K562 (cell line): ENCODE measurements at regions not wholly inside any gene's neighbourhood (a gene's known extent, or its start where the extent isn't known, plus 50 kb on each side); places are given as distances from the start of the nearest gene placed in this dataset.
A peak's percentile ranks its signal among the peaks of the same experiment; 100 is the strongest.

Experiments
- ATAC-seq: fragments of 200-7000 bp; cut with Tn5 transposase; 3 replicates; pipeline ENCODE4 v1.9.1; 2020; ENCODE audit warnings: moderate library complexity
- BruUV-seq: library from RNA; stranded (reverse); fragments of 400-500 nt; replicated peaks from 2 replicates; lab custom pipeline; 2021; lab: Mats Ljungman, UMichigan
- CTCF ChIA-PET: fragments of 300-600 bp; formaldehyde crosslinking; extraction: SDS; loops from one replicate; lab custom pipeline; 2021; ENCODE audit warnings: low intra/inter-chr PET ratio; lab: Yijun Ruan, JAX
- POLR2A ChIA-PET: fragments of 300-600, 350-650 bp; sonication (Branson Sonifier 250); formaldehyde crosslinking; extraction: SDS; loops from one replicate; lab custom pipeline; 2021; ENCODE audit warnings: antibody characterized with exemption, inconsistent platforms; lab: Yijun Ruan, JAX
- DNase-seq, 4 experiments: peaks; one replicate each; pipeline versions ENCODE4 v3.0.0 to v3.0.0-alpha.2; 2011 to 2018; ENCODE audit warnings: low spot score in 3 of 4, mixed read lengths in 3 of 4; ENCODE audit errors: extremely low read depth in 1 of 4
- FAIRE-seq: peaks from 2 replicates; lab custom pipeline; 2011; peaks lifted over from hg19 to GRCh38; lab: Jason Lieb, UNC
- H2AFZ ChIP-seq: 2 replicates; pipeline ENCODE4 v1.6.0; 2011; ENCODE audit warnings: low read depth, low read length, control low read depth, inconsistent platforms
- H3K27ac ChIP-seq: fragments of 200-600 bp; 3 replicates; pipeline ENCODE4 v1.8.0; 2011; ENCODE audit warnings: low read depth, mild to moderate bottlenecking, control low read depth, inconsistent platforms, low read length, moderate library complexity, mixed read lengths; ENCODE audit errors: extremely low read depth
- H3K27me3 ChIP-seq, 2 experiments: fragments of 300-600 bp in 1 of 2; 2 replicates in 1 of 2; 3 replicates in 1 of 2; pipeline versions ENCODE4 v1.6.0 to v1.8.0; 2011; ENCODE audit warnings: inconsistent platforms in 2 of 2, low read length in 2 of 2, mild to moderate bottlenecking in 1 of 2, mixed read lengths in 1 of 2, moderate library complexity in 1 of 2; ENCODE audit not compliant: control insufficient read depth in 2 of 2, insufficient read depth in 2 of 2
- H3K36me3 ChIP-seq: fragments of 300-600 bp; 3 replicates; pipeline ENCODE4 v1.8.0; 2011; ENCODE audit warnings: mild to moderate bottlenecking, low read length, inconsistent platforms; ENCODE audit not compliant: control insufficient read depth, insufficient read depth
- H3K4me1 ChIP-seq, 2 experiments: fragments of 200-600 bp in 1 of 2; replicated peaks in 1 of 2; 2 replicates in 1 of 2; 3 replicates in 1 of 2; pipeline versions ENCODE4 v1.5.1 to v1.8.0; 2011; ENCODE audit warnings: inconsistent platforms in 2 of 2, low read length in 2 of 2, mild to moderate bottlenecking in 1 of 2, mixed read lengths in 1 of 2, moderate library complexity in 1 of 2; ENCODE audit not compliant: control insufficient read depth in 2 of 2, insufficient read depth in 2 of 2
- H3K4me2 ChIP-seq: 2 replicates; pipeline ENCODE4 v1.6.1; 2011; ENCODE audit warnings: low read length, control low read depth, inconsistent platforms, mixed read lengths; ENCODE audit not compliant: insufficient read depth
- H3K4me3 ChIP-seq: fragments of 200-600 bp; sonication (generic), shearing (Covaris generic); 2 replicates; pipeline ENCODE4 v1.5.1; 2016; ENCODE audit warnings: control low read depth, inconsistent platforms
- H3K79me2 ChIP-seq: fragments of 200-600 bp; 3 replicates; pipeline ENCODE4 v1.8.0; 2011; ENCODE audit warnings: low read length, inconsistent platforms; ENCODE audit not compliant: control insufficient read depth, insufficient read depth
- H3K9ac ChIP-seq, 2 experiments: 2 replicates each; pipeline versions ENCODE4 v1.6.0 to v1.6.1; 2011; ENCODE audit warnings: low read depth in 2 of 2, low read length in 2 of 2, control low read depth in 1 of 2, inconsistent platforms in 1 of 2, mild to moderate bottlenecking in 1 of 2, mixed read lengths in 1 of 2; ENCODE audit not compliant: insufficient read depth in 1 of 2
- H3K9me1 ChIP-seq: one replicate; pipeline ENCODE4 v1.6.0; 2011; ENCODE audit warnings: inconsistent platforms, mild to moderate bottlenecking, low read length, moderate library complexity; ENCODE audit not compliant: control insufficient read depth, insufficient read depth
- H3K9me3 ChIP-seq: replicated peaks from 2 replicates; pipeline ENCODE4 v1.5.1; 2011; ENCODE audit warnings: low read depth, low read length, inconsistent platforms; ENCODE audit not compliant: control insufficient read depth, insufficient read depth
- H4K20me1 ChIP-seq: replicated peaks from 2 replicates; pipeline ENCODE4 v1.6.1; 2011; ENCODE audit warnings: low read length, inconsistent platforms, mixed read lengths; ENCODE audit not compliant: control insufficient read depth, insufficient read depth
- C11orf30 ChIP-seq: fragments of 450-650 bp; IDR thresholded peaks from 2 replicates; pipeline ENCODE4 v1.6.1; 2016; ENCODE audit warnings: low read depth, mild to moderate bottlenecking
- MAFG ChIP-seq: fragments of 450-650 bp; conservative IDR thresholded peaks from 2 replicates; pipeline ENCODE4 v1.6.1; 2016; ENCODE audit warnings: missing genetic modification characterization, missing compliant biosample characterization
- NFE2 ChIP-seq: IDR thresholded peaks from 2 replicates; pipeline ENCODE4 v1.6.1; 2014; ENCODE audit warnings: antibody characterized with exemption, low read depth
- NUFIP1 ChIP-seq: fragments of 450-650 bp; IDR thresholded peaks from 2 replicates; pipeline ENCODE4 v1.6.1; 2018; ENCODE audit not compliant: partially characterized antibody
- SNIP1 ChIP-seq: fragments of 450-650 bp; IDR thresholded peaks from 2 replicates; pipeline ENCODE4 v1.7.1; 2017; ENCODE audit warnings: low read depth, mild to moderate bottlenecking
- ZBTB43 ChIP-seq: sonication (generic); formaldehyde crosslinking; IDR thresholded peaks from 2 replicates; pipeline ENCODE4 v1.8.0; 2023; ENCODE audit warnings: mild to moderate bottlenecking, missing genetic modification reagents
- ZNF316 ChIP-seq: fragments of 450-650 bp; IDR thresholded peaks from 2 replicates; pipeline ENCODE4 v1.6.1; 2016
- ZNF584 ChIP-seq: fragments of 200-800 bp; sonication (Bioruptor generic); IDR thresholded peaks from 2 replicates; pipeline ENCODE4 v1.6.1; 2016; ENCODE audit warnings: low read depth, mild to moderate bottlenecking, missing genetic modification characterization, missing compliant biosample characterization
- WGBS: fragments of 100-300 bp; shearing (Covaris generic); methylation state at CpG from one replicate; pipeline ENCODE4 v1.1.6; 2016; ENCODE audit warnings: low coverage, mixed read lengths; ENCODE audit not compliant: insufficient coverage; ENCODE audit errors: missing lambda C conversion rate; 5-methylcytosine and 5-hydroxymethylcytosine counted together
- in situ Hi-C: fragments of 300-500 bp; cut with MboI; formaldehyde crosslinking; loops from 4 replicates; pipeline ENCODE4 v1.15.0; 2018; ENCODE audit warnings: inconsistent platforms, mixed read lengths
- intact Hi-C: fragments of 100-400 bp; cut with micrococcal nuclease; formaldehyde crosslinking; loops from 2 replicates; pipeline ENCODE4 v1.14.2; 2022

GRCh38 chr10:47067949-47068940 is 157.0 kb downstream of the PTPN20 start (continued):
- TF ChIP-seq SNIP1: no peak

- no peaks in the 10 kb centered on the region for H3K4me1 ChIP-seq
- H3K9ac ChIP-seq: no peak overlapping the region
- peaks cover 0 to 14% of the 10 kb centered on the region in 2 experiments; a peak in 3 of 5 replicates for H3K27me3 ChIP-seq
- FAIRE-seq: no peak
- 7% methylated on average over 3 of the region's 3 CpGs for WGBS
- H2AFZ ChIP-seq: no peak overlapping the region
- in situ Hi-C loops (no loop called here), intact Hi-C loops (no loop called here)
- H4K20me1 ChIP-seq: no peaks in the 10 kb centered on the region
- POLR2A ChIA-PET: interaction anchor here (0.6 to 1.3 kb wide), 3 partner anchors 14 to 1552 kb away, joined by 3 read pairs; no protein-coding TSS in a partner anchor
- TF ChIP-seq ZNF316 (peak; percentile 60), ZNF584 (CRISPR knock-in tag) (no peak), NFE2 (peak; percentile 33; the same call in 1 of the 2 replicates), C11orf30 (peak; percentile 42; the same call in 1 of the 2 replicates), MAFG (tag) (peak; percentile 59), NUFIP1 (no peak), ZBTB43 (CRISPR knock-in tag) (no peak)
- H3K4me2 ChIP-seq: no peak overlapping the region
- no peak overlapping the region for H3K27ac ChIP-seq
- no TSS peak for BruUV-seq
- DNase-seq: no peak
- no peaks in the 10 kb centered on the region for H3K9me3 ChIP-seq
- CTCF ChIA-PET: no interaction called here
- H3K9me1 ChIP-seq: no peaks in the 10 kb centered on the region
- no peaks in the 10 kb centered on the region for H3K36me3 ChIP-seq
- no peak overlapping the region for H3K4me3 ChIP-seq
- no peaks in the 10 kb centered on the region for H3K79me2 ChIP-seq
- no peak for ATAC-seq
These were observed 159.3 kb downstream of the PTPN20 start for GRCh38 chr10:47070541-47070940.
